Right ventricle myocardium inferior (tissue), 1 donor: ENCODE measurements at regions not wholly inside any gene's neighbourhood (a gene's known extent, or its start where the extent isn't known, plus 50 kb on each side); places are given as distances from the start of the nearest gene placed in this dataset.
"Not testable (repeated sequence)": the region's sequence is repeated elsewhere in the genome, so short reads cannot be mapped to it uniquely, and the experiment has no call there.

ENCODE experiments used
- ATAC-seq: fragments of 200-7000 bp; cut with Tn5 transposase; one replicate; pipeline ENCODE4 v1.9.1; 2020; ENCODE audit warnings: mild to moderate bottlenecking, moderate library complexity
- DNase-seq: peaks from one replicate; pipeline ENCODE4 v3.0.0; 2021; ENCODE audit errors: missing footprints
- intact Hi-C: fragments of 100-400 bp; cut with DNase I; formaldehyde crosslinking; loops from one replicate; pipeline ENCODE4 v1.11.0; 2022
- donor health status: DM: no; HTN: yes; CAD: no; lungs with severe emphysema.

DNA sequence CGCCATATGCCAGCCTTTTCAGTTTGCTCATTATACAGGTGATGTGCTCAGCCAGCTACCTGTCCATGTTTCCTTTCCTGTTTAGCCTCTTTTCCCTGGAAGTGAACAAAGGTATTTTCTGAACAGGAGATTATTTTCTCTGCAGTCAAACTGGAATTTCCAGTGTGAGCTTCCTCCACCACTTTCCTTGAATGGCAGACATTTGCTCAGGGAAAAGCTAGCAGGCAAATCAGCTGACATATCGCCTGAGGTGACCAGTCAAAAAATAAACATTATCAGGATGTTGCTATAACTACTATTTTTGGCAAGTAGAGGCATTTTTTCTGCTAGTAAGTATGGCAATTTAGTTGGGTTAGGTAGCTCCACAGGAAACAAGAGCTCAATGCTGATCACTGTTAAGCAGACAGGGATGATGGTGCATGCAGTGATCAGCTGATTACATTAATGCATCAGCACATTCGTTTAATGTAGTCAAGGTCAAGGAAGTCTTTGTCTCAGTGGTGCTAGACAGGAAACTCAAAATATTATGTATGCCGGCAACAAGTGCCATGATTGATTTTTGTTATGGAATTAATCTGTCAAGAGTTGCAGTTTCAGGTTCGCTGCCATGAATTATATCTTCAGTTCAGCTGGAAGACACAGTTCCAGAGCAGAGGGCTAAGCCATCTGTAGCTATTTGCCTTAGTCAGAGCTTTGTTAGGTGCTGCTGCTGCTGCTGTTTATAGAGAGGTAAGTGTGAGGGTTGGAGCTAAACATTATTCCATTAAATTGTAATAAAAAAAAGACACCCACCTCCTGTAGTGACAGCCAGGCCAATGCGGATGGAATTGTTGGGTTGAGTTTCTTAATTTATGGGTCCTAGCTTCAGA lies 179.7 kb upstream of the ST6GALNAC5 start:
- DNase-seq (no peak), ATAC-seq (no peak)
- intact Hi-C loops, result no loop called here

DNA sequence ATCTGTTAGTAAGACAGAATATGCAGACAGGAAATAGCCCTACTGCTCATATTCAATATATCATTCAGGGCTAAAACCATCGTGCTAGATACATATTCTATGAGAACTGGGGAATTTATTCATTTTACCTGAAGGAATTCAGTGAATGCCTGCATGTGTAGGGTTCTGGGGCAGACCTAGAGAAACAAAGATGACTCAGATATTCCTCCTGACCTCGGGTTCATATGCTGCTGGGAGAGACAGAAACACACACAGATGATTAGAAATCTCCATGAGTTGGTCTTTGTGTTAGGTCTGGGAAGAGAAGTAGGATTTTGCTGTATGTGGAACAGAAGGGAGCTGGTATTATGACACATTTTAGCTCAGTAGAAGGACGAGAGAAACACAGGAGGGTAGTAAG lies 176.5 kb upstream of the ST6GALNAC5 start:
- ATAC-seq (no peak), DNase-seq (no peak)
- intact Hi-C loops, result no loop called here

DNA sequence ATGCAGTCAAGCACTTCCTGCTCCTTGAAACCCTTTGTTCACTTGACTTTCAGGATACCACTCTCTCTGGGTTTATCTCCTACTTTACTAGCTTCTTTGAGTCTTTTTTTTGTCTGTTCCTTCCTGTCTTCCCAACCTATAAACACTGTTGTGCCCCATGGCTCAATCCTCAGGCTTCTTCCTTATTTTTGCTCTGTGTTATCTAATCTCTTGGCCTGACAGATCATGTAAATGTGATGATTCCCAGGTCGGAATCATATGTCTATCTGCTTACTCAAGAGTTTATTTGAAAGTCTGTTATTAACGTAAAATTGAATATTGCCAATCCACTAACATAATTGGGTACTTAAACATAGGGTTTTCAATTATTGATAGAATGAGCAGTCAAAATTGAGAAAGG lies 171.7 kb upstream of the ST6GALNAC5 start:
- ATAC-seq (no peak), DNase-seq (no peak)
- intact Hi-C loops, result no loop called here

DNA sequence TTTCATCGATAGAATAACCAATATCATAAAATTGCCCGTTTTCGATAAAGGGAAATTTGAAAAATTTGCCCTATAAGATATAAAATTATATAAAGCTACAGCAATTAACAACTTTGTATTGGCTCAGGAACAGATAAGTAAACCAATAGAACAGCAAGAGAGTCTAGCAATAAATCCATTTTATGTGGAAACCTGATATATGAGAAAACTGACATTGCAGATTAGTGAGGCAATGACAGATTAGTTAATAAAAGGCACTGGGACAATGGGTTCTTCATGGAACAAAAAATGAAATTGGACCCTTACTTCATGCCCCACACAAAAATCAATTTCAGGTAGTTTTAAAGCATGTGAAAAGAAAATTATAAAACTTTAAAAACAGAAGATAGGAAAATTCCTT lies 169.9 kb upstream of the ST6GALNAC5 start:
- DNase-seq, result no peak
- intact Hi-C loops, result no loop called here
- ATAC-seq, result no peak

DNA sequence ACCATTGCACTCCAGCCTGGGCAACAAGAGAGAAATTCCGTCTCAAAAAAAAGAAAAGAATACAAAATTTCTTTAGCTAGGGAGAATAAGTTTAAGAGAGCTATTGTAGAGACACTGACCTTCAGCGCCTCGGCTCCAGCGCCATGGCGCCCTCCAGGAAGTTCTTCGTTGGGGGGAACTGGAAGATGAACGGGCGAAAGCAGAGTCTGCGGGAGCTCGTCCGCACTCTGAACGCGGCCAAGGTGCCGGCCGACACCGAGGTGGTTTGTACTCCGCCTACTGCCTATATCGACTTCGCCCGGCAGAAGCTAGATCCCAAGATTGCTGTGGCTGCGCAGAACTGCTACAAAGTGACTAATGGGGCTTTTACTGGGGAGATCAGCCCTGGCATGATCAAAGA lies 167.6 kb upstream of the ST6GALNAC5 start:
- ATAC-seq, DNase-seq, intact Hi-C loops: not testable (repeated sequence)

DNA sequence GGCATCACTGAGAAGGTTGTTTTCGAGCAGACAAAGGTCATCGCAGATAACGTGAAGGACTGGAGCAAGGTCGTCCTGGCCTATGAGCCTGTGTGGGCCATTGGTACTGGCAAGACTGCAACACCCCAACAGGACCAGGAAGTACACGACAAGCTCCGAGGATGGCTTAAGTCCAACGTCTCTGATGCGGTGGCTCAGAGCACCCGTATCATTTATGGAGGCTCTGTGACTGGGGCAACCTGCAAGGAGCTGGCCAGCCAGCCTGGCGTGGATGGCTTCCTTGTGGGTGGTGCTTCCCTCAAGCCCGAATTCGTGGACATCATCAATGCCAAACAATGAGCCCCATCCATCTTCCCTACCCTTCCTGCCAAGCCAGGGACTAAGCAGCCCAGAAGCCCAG lies 167.1 kb upstream of the ST6GALNAC5 start:
- intact Hi-C loops, ATAC-seq, DNase-seq: not testable (repeated sequence)

DNA sequence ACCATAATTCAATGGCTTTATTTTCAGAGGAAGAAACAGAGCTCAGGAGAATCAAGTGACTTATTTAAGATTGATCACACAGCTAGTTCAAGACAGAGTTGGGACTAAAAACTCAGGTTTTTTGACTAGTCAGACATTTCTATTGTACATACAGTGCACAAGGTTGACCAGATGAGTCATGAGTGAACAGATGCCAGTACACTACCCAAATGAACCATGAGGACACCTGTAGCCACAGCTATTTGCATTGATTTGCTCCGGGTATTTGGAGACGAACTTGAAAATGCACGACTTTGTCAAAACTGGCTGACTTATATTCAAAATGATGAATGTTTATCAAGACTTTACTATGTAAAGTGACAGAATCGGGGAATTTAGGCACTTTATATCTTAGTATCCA lies 161.7 kb upstream of the ST6GALNAC5 start:
- no peak for DNase-seq
- ATAC-seq, result no peak
- intact Hi-C loops, result no loop called here

DNA sequence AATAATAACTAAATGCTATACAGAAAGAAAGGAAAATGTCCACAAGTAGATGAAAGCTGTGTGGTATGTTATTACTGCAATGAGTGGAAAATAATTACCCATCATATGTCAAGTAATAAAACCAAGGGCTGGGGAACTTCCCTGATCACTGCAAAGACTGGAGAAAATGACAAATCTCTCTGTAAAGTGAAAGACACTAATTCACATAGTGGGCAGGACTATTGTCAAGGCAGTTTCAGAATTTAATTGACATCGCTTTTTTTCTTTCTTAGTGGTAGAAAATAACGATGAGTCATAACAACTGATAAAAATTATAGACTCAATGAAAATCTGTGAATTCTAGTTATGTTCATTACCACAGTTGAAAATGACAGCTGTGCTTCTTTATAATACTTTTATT lies 153.7 kb upstream of the ST6GALNAC5 start:
- intact Hi-C loops, result no loop called here
- DNase-seq (no peak), ATAC-seq (no peak)

DNA sequence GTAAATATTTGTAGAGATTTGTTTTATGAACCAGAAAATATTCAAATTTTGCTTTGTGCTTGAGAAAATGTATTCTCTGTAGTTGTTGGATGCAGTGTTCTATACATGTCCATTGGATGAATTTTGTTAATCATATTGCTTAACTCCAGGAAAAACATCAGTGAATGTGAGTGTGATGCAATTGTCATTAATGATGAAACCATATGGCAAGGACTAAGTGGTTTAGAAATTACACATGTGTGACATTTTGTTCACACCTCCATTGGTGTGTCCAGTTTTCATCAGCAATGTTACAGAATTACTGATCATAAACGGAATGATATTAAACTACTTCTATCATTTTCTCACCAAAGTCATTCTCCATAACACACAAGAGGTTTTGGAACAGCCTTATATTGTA lies 151.8 kb upstream of the ST6GALNAC5 start:
- no peak for ATAC-seq
- intact Hi-C loops, result no loop called here
- no peak for DNase-seq

DNA sequence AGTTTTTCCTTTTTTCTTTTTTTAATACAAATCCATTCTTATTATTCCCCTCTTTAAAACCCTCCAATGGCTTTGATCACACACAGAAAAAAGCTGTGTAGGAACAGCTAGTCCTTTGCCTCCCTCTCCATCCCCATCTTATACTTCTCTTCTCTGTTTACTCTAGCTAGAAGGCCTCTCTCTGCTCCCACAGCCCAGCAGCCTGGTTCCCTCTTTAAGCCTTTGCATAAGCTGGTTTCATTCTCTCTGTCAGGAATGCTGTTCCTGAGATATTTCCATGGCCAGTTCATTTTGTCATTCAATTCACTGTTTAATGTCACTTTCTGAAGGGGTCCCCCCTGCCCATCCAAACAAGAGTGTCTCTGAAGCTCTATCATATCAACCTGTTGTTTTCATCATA lies 143.3 kb upstream of the ST6GALNAC5 start:
- DNase-seq, result no peak
- intact Hi-C loops, result no loop called here
- no peak for ATAC-seq

DNA sequence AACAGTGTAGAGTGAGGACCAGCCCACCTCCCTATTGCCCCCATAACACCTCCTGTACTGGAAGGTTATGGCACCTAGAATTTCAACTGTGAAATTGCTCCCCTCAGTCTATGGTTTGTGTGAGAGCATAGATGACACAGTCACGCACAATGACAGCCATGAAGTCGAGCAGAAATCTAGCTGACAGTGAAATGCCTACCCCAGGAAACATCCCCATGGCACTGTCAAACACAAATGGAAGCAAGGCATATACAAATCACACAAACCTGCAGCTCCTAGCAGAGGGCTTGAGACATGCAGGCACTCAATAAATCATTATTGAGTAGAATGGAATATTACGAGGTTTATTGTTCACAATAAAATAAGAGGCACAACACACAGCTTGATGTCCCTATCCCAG lies 142.5 kb upstream of the ST6GALNAC5 start:
- intact Hi-C loops, result no loop called here
- DNase-seq (no peak), ATAC-seq (no peak)

DNA sequence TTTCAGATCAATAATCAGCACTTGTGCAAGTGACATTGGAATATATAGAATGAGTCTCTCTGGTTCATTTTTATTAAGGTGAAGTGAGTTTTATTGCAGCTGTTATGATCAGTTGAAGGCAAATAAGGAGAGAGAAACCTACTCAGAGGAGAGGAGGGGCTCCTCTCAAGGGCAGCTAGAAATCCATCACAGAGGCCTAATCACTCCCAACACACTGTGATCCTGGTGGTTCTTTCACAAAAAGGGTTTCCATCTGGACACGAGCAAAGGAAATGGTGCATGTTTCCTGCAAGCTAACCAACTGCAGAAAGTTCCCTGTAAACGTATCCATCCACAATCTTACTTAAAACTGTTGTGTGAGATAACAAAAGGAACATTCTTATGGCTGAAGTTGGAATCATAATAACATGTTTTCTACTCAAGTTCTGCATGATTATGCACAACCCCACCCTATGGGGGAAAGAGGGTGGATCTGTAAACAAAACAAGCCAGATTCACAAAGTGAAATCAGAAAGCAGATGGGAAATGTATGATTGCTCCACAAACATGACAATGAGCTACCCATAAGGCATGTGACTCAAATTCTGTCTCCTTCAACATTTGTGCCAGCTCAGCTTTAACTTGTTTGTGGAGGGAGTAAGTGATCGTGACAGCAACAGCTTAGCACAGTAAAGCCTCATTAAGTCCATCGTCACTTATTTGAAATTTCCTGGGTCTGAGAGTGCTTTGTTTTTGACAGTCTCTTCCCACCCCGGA lies 141.2 kb upstream of the ST6GALNAC5 start:
- ATAC-seq (no peak), DNase-seq (no peak)
- intact Hi-C loops, result no loop called here

DNA sequence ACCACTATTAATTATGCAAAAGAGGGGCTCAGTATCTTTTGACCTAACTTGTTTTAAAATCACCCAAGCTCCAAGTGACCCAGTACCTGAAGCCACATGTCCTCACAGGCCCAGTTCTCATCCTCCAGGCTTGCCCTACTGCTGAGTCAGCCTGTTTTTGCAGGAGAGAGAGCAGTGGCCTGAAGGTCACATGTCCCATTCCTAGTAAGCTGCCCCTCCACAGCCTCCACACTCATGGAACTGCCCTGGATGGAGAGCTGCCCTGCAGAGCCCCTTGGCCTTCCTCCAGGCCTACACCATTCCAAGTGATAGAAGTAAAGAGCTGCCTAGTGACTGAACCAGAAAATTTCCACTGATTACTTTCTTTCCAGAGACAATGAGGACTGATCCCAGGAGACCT lies 139.8 kb upstream of the ST6GALNAC5 start:
- no peak for ATAC-seq
- no peak for DNase-seq
- intact Hi-C loops, result no loop called here

DNA sequence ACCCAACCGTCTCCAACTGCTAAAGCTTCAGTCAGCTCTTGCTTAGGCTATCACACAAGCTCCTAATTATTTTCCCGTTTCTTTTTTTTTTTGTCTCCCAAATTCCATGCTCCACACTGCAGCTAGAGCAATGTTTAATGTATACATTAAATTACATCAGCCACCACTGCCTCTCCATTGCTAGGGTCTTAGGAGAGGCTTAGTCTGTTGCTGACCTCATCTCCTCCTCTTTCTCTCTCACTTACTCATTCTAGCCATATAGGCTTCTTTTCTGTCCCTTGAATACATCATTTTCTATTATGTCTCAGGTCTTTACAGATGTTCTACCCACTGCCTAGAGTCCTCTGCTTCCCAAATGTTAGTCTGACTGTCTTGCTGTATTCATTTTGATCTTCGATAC lies 138.1 kb upstream of the ST6GALNAC5 start:
- ATAC-seq (no peak), DNase-seq (no peak)

DNA sequence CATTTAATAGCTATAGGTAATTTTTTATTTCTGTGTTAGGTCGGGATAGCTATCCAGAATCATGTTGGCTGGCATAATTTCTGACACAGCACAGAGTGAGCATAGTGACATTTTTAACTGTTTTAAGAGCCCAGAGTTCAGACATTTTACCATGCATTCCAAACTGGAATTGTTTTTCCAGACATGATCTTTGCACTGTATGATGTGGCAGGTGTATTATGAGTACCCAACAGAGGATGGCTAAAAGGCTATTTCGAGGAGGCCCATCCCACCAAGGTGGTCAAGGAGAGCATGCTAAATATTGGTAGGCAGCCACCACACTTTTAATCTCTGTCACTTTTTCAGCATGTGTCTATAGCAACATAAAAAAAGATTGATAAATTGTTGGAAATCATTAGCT lies 137.3 kb upstream of the ST6GALNAC5 start:
- DNase-seq, result no peak
- intact Hi-C loops, result no loop called here
- no peak for ATAC-seq

More for the DNA sequence above, 138.1 kb upstream of the ST6GALNAC5 start:
- intact Hi-C loops, result no loop called here

DNA sequence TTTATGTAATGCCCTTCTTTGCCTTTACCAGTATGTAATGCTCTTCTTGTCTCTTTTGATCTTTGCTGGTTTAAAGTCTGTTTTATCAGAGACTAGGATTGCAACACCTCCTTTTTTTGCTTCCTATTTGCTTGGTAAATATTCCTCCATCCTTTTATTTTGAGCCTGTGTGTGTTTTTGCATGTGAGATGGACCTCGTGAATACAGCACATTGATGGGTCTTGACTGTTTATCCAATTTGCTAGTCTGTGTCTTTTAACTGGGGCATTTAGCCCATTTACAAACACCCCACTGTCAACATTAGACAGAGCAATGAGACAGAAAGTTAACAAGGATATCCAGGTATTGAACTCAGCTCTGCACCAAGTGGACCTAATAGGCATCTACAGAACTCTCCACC lies 128.9 kb upstream of the ST6GALNAC5 start:
- DNase-seq, ATAC-seq, intact Hi-C loops: not testable (repeated sequence)

DNA sequence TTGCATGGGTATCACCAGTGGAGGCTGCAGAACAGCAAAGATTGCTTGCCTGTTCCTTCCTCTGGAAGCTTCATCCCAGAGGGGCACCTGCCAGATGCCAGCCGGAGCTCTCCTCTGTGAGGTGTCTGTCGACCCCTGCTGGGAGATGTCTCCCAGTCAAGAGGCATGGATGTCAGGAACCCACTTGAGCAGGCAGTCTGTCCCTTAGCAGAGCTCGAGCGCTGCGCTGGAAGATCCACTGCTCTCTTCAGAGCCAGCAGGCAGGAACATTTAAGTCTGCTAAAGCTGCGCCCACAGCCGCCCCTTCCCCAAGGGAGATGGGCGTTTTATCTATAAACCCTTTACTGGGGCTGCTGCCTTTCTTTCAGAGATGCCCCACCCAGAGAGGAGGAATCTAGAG lies 126.3 kb upstream of the ST6GALNAC5 start:
- ATAC-seq, intact Hi-C loops: not testable (repeated sequence)
- DNase-seq, result peak; percentile 52

DNA sequence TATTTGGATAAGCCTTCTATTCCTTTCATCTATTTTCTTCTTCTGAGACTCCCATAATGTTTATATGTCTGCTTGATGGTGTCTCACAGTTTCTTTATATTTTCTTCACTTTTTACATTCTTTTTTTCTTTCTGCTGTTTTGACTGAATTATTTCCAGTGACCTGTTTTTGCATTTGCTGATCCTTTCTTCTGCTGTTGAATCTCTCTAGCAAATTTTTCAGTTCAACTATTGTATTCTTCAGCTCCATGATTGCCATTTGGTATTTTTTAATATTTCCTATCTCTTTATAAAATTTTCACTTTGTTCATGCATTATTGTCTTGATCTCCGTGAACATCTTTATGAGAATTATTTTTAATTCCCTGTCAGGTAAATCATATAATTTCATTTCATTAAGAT lies 122.3 kb upstream of the ST6GALNAC5 start:
- no peak for ATAC-seq
- no peak for DNase-seq
- intact Hi-C loops, result no loop called here

DNA sequence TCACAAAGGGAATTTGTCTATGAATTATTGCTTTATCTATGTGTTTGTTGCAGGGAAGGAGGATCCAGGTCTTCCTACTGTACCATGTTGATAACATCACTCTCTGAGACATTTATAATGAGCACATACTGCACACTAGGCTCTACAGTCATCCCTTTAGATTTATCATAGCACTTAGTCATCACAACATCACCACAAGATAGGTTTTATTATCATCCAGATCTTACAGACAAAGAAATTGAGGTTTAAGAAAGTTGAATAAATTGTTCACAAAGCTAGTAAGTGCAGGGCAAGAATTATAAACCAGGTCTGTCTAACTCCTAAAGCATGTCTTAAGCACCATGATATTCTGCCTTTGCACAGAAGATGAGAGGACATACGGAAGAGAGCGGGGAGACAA lies 121.1 kb upstream of the ST6GALNAC5 start:
- ATAC-seq (no peak), DNase-seq (no peak)
- intact Hi-C loops, result no loop called here

DNA sequence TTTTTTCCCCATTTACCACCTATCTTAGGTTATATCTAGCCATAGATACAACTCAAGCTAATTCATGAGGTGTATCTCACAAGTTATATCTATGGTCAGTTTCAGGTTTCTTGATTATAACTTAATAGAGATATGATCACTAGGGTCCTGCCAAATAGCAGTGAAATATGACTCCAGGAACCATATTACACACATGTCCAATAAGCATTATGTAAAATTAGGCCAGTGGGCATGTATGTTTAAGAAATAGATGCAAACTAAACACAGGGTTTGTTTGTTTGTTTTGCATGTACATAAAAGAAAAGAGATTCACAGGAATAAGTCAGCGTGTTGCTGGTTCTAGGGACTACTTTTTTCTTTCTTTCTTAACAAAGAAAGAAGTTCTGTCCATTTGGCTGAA lies 112.5 kb upstream of the ST6GALNAC5 start:
- intact Hi-C loops, result no loop called here
- no peak for ATAC-seq

More for the DNA sequence above, 112.5 kb upstream of the ST6GALNAC5 start:
- no peak for DNase-seq
